Heart left ventricle (tissue), 16 donors: ENCODE measurements at regions not wholly inside any gene's neighbourhood (a gene's known extent, or its start where the extent isn't known, plus 50 kb on each side); places are given as distances from the start of the nearest gene placed in this dataset.

Source experiments
- ATAC-seq, 4 donors: fragments of 200-7000 bp; cut with Tn5 transposase; one replicate each; pipeline ENCODE4 v1.9.1; 2020 to 2022; ENCODE audit warnings: moderate library complexity in 4 of 4, mild to moderate bottlenecking in 3 of 4, moderate number of reproducible peaks in 1 of 4
- DNase-seq, 5 donors: peaks; one replicate each; pipeline ENCODE4 v3.0.0-alpha.2; 2020
- H3K27ac ChIP-seq, 12 donors: fragments of 200-600 bp; sonication (generic) in 4 of 12; one replicate each; pipeline versions ENCODE4 v1.5.0 to v1.8.0; 2016 to 2022; ENCODE audit warnings: mild to moderate bottlenecking in 2 of 12
- H3K27me3 ChIP-seq, 9 donors: fragments of 200-600 bp; sonication (generic) in 2 of 9; one replicate each; pipeline versions ENCODE4 v1.5.1 to v1.8.0; 2016 to 2022; ENCODE audit warnings: mild to moderate bottlenecking in 3 of 9
- H3K36me3 ChIP-seq, 9 donors: fragments of 200-600 bp; sonication (generic) in 2 of 9; one replicate each; pipeline versions ENCODE4 v1.5.0 to v1.8.0; 2018 to 2022; ENCODE audit warnings: mild to moderate bottlenecking in 2 of 9
- H3K4me1 ChIP-seq, 12 donors: fragments of 200-600 bp; sonication (generic) in 4 of 12; one replicate each; pipeline versions ENCODE4 v1.5.0 to v1.8.0; 2016 to 2022; ENCODE audit warnings: mild to moderate bottlenecking in 3 of 12
- H3K4me3 ChIP-seq, 12 donors: fragments of 200-600 bp; sonication (generic) in 4 of 12; one replicate each; pipeline versions ENCODE4 v1.5.0 to v1.8.0; 2017 to 2022; ENCODE audit warnings: mild to moderate bottlenecking in 9 of 12, moderate library complexity in 4 of 12
- H3K9me3 ChIP-seq, 12 donors: fragments of 200-600 bp; sonication (generic) in 4 of 12; one replicate each; pipeline versions ENCODE4 v1.5.0 to v1.8.0; 2016 to 2022; ENCODE audit warnings: mild to moderate bottlenecking in 1 of 12
- CTCF ChIP-seq, 12 donors: fragments of 200-600 bp; sonication (generic) in 4 of 12; IDR thresholded peaks; one replicate each; pipeline versions ENCODE4 v1.5.0 to v1.8.0; 2018 to 2022; ENCODE audit warnings: antibody characterized with exemption in 12 of 12, mild to moderate bottlenecking in 5 of 12
- POLR2A ChIP-seq, 2 donors: fragments of 450-650 bp; IDR thresholded peaks; one replicate each; pipeline ENCODE4 v1.6.1; 2017; ENCODE audit warnings: antibody characterized with exemption in 2 of 2, mild to moderate bottlenecking in 2 of 2, moderate library complexity in 2 of 2
- WGBS, 4 donors: extraction: QIAGEN DNeasy Blood & Tissue Kit in 2 of 4; methylation state at CpG; one replicate each; pipeline versions ENCODE4 v1.1.5 to v1.1.7; 2013 to 2018; 5-methylcytosine and 5-hydroxymethylcytosine counted together
- intact Hi-C, 10 donors: fragments of 100-400 bp; cut with DNase I; formaldehyde crosslinking; loops; one replicate each; pipeline versions ENCODE4 v1.11.1 to v1.14.2; 2022
- donor health status: ischemic (EF 13 %, LVEDD 7.1; RV severe dilation, severe dysfunction).
- donor health status: healthy with polysubstance abuse.
- donor health status: DM: no; HTN: yes; CAD: no.
- donor health status: DM: no; HTN: no; CAD: no.
- donor health status: ischemic (EF 25% LVEDD 6.9; RV normal size, moderate dysfunction).
- donor health status: ischemic (EF 25% LVEDD 5.7; RV mildly dilated, moderate dysfunction).
- donor health status: healthy.
- donor health status: DM: yes; HTN: yes; CAD: no.
- donor health status: ischemic (EF 35%, LVEDD 5.7; RV mildly dilated, moderate dysfunction).
- donor health status: nonischemic (EF 11% LVEDD 7.7; RV severe dilation, severe dysfunction).
- donor health status: DM: yes; HTN: yes; CAD: no.
- donor health status: PGD.
- donor health status: ischemic (EF 29% LVEDD 5.4; RV normal size, mild dysfunction).
- donor health status: nonischemic (EF 23%, LVEDD 6.1; RV moderate dilation, normal function).

- Histone ChIP-seq H3K4me1 (peaks cover 0 to 7% (median 0%) of the 10 kb centered on the region in 12 donors), H3K4me3 (no peak overlapping the region), H3K27me3 (no peaks in the 10 kb centered on the region), H3K9me3 (no peaks in the 10 kb centered on the region), H3K27ac (no peak overlapping the region), H3K36me3 (peaks cover 0 to 45% (median 22%) of the 10 kb centered on the region in 9 donors)
- intact Hi-C loops, result no loop called here
- DNase-seq (no peak), ATAC-seq (no peak)
- no peak for TF ChIP-seq POLR2A (IDR thresholded peaks at IDR 0.05)
- no peak for TF ChIP-seq CTCF (IDR thresholded peaks at IDR 0.05)
- 92 to 100% (median 99%) methylated on average over 1 of the region's 1 CpG for WGBS, 4 donors
These were observed 92.1 kb upstream of the ZCCHC13 start for GRCh38 chrX:74211911-74212310.

GRCh38 chrX:74207539-74207938 lies 96.4 kb upstream of the ZCCHC13 start:
- Histone ChIP-seq H3K4me1 (peaks cover 0 to 1% (median 0%) of the 10 kb centered on the region in 12 donors), H3K4me3 (no peak overlapping the region), H3K27me3 (no peaks in the 10 kb centered on the region), H3K9me3 (no peaks in the 10 kb centered on the region), H3K36me3 (peaks cover 0 to 23% (median 19%) of the 10 kb centered on the region in 9 donors), H3K27ac (no peak overlapping the region)
- ATAC-seq, result no peak
- DNase-seq, result no peak
- TF ChIP-seq CTCF (IDR thresholded peaks at IDR 0.05) (no peak), POLR2A (IDR thresholded peaks at IDR 0.05) (no peak)
- intact Hi-C loops, result no loop called here
- WGBS, 4 donors, result 74 to 93% (median 84%) methylated on average over 3 of the region's 3 CpGs

GRCh38 chrX:74195605-74196004 lies 108.4 kb upstream of the ZCCHC13 start:
- intact Hi-C loops, result no loop called here
- Histone ChIP-seq H3K4me3 (no peak overlapping the region), H3K9me3 (peaks cover 0 to 7% (median 0%) of the 10 kb centered on the region in 12 donors), H3K4me1 (peaks cover 0 to 4% (median 0%) of the 10 kb centered on the region in 12 donors), H3K36me3 (peaks cover 0 to 4% (median 0%) of the 10 kb centered on the region in 9 donors), H3K27me3 (peaks cover 0 to 10% (median 0%) of the 10 kb centered on the region in 9 donors), H3K27ac (peak overlapping the region in 1 of 12 donors; percentile 30)
- peak in 4 of 5 donors; percentile 24 to 57 (median 50) for DNase-seq
- ATAC-seq, result peak; percentile 85 to 96 (median 90)
- TF ChIP-seq CTCF (IDR thresholded peaks at IDR 0.05) (no peak), POLR2A (IDR thresholded peaks at IDR 0.05) (no peak)

- H3K27me3 ChIP-seq, result peaks cover 0 to 14% (median 0%) of the 10 kb centered on the region in 9 donors
- no peak for DNase-seq
- H3K36me3 ChIP-seq, result peaks cover 0 to 4% (median 0%) of the 10 kb centered on the region in 9 donors
- ATAC-seq, result peak; percentile 11 to 61 (median 21)
- no peak overlapping the region for H3K4me3 ChIP-seq
- peak overlapping the region in 1 of 12 donors; percentile 30 for H3K27ac ChIP-seq
- 76 to 100% (median 90%) methylated on average over 1 to 2 of the region's 2 CpGs for WGBS, 4 donors
- intact Hi-C loops, result no loop called here
- TF ChIP-seq POLR2A (IDR thresholded peaks at IDR 0.05) (no peak), CTCF (IDR thresholded peaks at IDR 0.05) (no peak)
- peaks cover 0 to 7% (median 0%) of the 10 kb centered on the region in 12 donors for H3K9me3 ChIP-seq
- H3K4me1 ChIP-seq, result peaks cover 0 to 4% (median 0%) of the 10 kb centered on the region in 12 donors
These were observed 108.9 kb upstream of the ZCCHC13 start for GRCh38 chrX:74195120-74195519.
